ENCODE measurements at regions not wholly inside any gene's neighbourhood (a gene's known extent, or its start where the extent isn't known, plus 50 kb on each side); places are given as distances from the start of the nearest gene placed in this dataset.
A peak's percentile ranks its signal among the peaks of the same experiment; 100 is the strongest.

GRCh38 chr9:88751781-88752180, 216.8 kb downstream of the NXNL2 start:
- no peaks in the 10 kb centered on the region for H3K27me3 ChIP-seq (replicated peaks; ENCODE audit: insufficient read depth)
- no peak overlapping the region for H3K4me3 ChIP-seq
- H3K9me3 ChIP-seq = no peaks in the 10 kb centered on the region
- no peak for DNase-seq (ENCODE audit: low spot score)
- no peak for TF ChIP-seq CTCF (IDR thresholded peaks at IDR 0.05)
- no peak for ATAC-seq (ENCODE audit: insufficient number of reproducible peaks, low FRiP score, low read depth)
- peaks cover 0 to 40% of the 10 kb centered on the region in 2 donors for H3K4me1 ChIP-seq (ENCODE audit: control insufficient read depth in 1 of 2, low read depth in 2 of 2)
- H3K36me3 ChIP-seq = no peaks in the 10 kb centered on the region
- no peak overlapping the region for H3K27ac ChIP-seq

GRCh38 chr9:88753691-88754367, 218.9 kb downstream of the NXNL2 start:
- Histone ChIP-seq H3K4me1 (ENCODE audit: control insufficient read depth in 1 of 2, low read depth in 2 of 2) (peaks cover 0 to 23% of the 10 kb centered on the region in 2 donors), H3K27me3 (replicated peaks; ENCODE audit: insufficient read depth) (no peaks in the 10 kb centered on the region), H3K4me3 (no peak overlapping the region), H3K27ac (no peak overlapping the region), H3K36me3 (no peaks in the 10 kb centered on the region), H3K9me3 (no peaks in the 10 kb centered on the region)
- TF ChIP-seq CTCF (IDR thresholded peaks at IDR 0.05) = no peak
- ATAC-seq (ENCODE audit: insufficient number of reproducible peaks, low FRiP score, low read depth) (no peak), DNase-seq (ENCODE audit: low spot score) (no peak)

- Histone ChIP-seq H3K27me3 (replicated peaks; ENCODE audit: insufficient read depth) (no peaks in the 10 kb centered on the region), H3K4me1 (ENCODE audit: control insufficient read depth in 1 of 2, low read depth in 2 of 2) (peaks cover 0 to 17% of the 10 kb centered on the region in 2 donors), H3K36me3 (no peaks in the 10 kb centered on the region), H3K9me3 (no peaks in the 10 kb centered on the region), H3K27ac (no peak overlapping the region), H3K4me3 (no peak overlapping the region)
- DNase-seq (ENCODE audit: low spot score) (no peak), ATAC-seq (ENCODE audit: insufficient number of reproducible peaks, low FRiP score, low read depth) (no peak)
- no peak for TF ChIP-seq CTCF (IDR thresholded peaks at IDR 0.05)
These were observed 219.5 kb downstream of the NXNL2 start for GRCh38 chr9:88754452-88754851.

GRCh38 chr9:88754886-88755285, 219.9 kb downstream of the NXNL2 start:
- no peak for ATAC-seq (ENCODE audit: insufficient number of reproducible peaks, low FRiP score, low read depth)
- TF ChIP-seq CTCF (IDR thresholded peaks at IDR 0.05) = no peak
- no peaks in the 10 kb centered on the region for H3K9me3 ChIP-seq
- peaks cover 0 to 17% of the 10 kb centered on the region in 2 donors for H3K4me1 ChIP-seq (ENCODE audit: control insufficient read depth in 1 of 2, low read depth in 2 of 2)
- no peaks in the 10 kb centered on the region for H3K36me3 ChIP-seq
- no peaks in the 10 kb centered on the region for H3K27me3 ChIP-seq (replicated peaks; ENCODE audit: insufficient read depth)
- peak overlapping the region in 1 of 2 donors; percentile 40 for H3K27ac ChIP-seq
- DNase-seq (ENCODE audit: low spot score) = no peak
- H3K4me3 ChIP-seq = no peak overlapping the region

- ATAC-seq (ENCODE audit: insufficient number of reproducible peaks, low FRiP score, low read depth) (no peak), DNase-seq (ENCODE audit: low spot score) (no peak)
- Histone ChIP-seq H3K9me3 (no peaks in the 10 kb centered on the region), H3K27ac (no peak overlapping the region), H3K4me1 (ENCODE audit: control insufficient read depth in 1 of 2, low read depth in 2 of 2) (peaks cover 0 to 17% of the 10 kb centered on the region in 2 donors), H3K36me3 (no peaks in the 10 kb centered on the region), H3K27me3 (replicated peaks; ENCODE audit: insufficient read depth) (no peaks in the 10 kb centered on the region), H3K4me3 (no peak overlapping the region)
- TF ChIP-seq CTCF (IDR thresholded peaks at IDR 0.05) = no peak
These were observed 222.5 kb downstream of the NXNL2 start for GRCh38 chr9:88757406-88758010.

Measured in thoracic aorta (tissue), 2 donors.